ACC112 (cell line): ENCODE measurements at regions not wholly inside any gene's neighbourhood (a gene's known extent, or its start where the extent isn't known, plus 50 kb on each side); places are given as distances from the start of the nearest gene placed in this dataset.

Experiments used
- H2AFZ ChIP-seq: fragments of 200-600 bp; sonication (generic); one replicate; pipeline ENCODE4 v1.6.0; 2017; ENCODE audit warnings: antibody characterized with exemption, low read length; ENCODE audit not compliant: unreplicated experiment
- H3K27ac ChIP-seq: fragments of 200-600 bp; sonication (generic); 2 replicates; pipeline ENCODE4 v1.5.1; 2014; ENCODE audit warnings: low read depth, mild to moderate bottlenecking, antibody characterized with exemption, low read length, moderate library complexity
- H3K27me3 ChIP-seq: fragments of 200-600 bp; sonication (generic); 2 replicates; pipeline ENCODE4 v1.6.1; 2014; ENCODE audit warnings: mild to moderate bottlenecking, antibody characterized with exemption, low read length, moderate library complexity, mixed read lengths; ENCODE audit not compliant: insufficient read depth
- H3K36me3 ChIP-seq: fragments of 200-600 bp; sonication (generic); 2 replicates; pipeline ENCODE4 v1.6.1; 2016; ENCODE audit warnings: mild to moderate bottlenecking, antibody characterized with exemption, low read length, moderate library complexity, mixed read lengths; ENCODE audit not compliant: insufficient read depth
- H3K4me1 ChIP-seq: fragments of 200-600 bp; sonication (generic); one replicate; pipeline ENCODE4 v1.6.1; 2016; ENCODE audit warnings: low read length, mixed read lengths; ENCODE audit not compliant: insufficient read depth, unreplicated experiment, control insufficient read depth
- H3K4me3 ChIP-seq: fragments of 200-600 bp; sonication (generic); 2 replicates; pipeline ENCODE4 v1.5.1; 2014; ENCODE audit warnings: mild to moderate bottlenecking, low read depth, low read length
- H3K79me2 ChIP-seq: fragments of 200-600 bp; sonication (generic); one replicate; pipeline ENCODE4 v1.6.0; 2016; ENCODE audit warnings: low read length; ENCODE audit not compliant: control insufficient read depth, unreplicated experiment, insufficient read depth

DNA sequence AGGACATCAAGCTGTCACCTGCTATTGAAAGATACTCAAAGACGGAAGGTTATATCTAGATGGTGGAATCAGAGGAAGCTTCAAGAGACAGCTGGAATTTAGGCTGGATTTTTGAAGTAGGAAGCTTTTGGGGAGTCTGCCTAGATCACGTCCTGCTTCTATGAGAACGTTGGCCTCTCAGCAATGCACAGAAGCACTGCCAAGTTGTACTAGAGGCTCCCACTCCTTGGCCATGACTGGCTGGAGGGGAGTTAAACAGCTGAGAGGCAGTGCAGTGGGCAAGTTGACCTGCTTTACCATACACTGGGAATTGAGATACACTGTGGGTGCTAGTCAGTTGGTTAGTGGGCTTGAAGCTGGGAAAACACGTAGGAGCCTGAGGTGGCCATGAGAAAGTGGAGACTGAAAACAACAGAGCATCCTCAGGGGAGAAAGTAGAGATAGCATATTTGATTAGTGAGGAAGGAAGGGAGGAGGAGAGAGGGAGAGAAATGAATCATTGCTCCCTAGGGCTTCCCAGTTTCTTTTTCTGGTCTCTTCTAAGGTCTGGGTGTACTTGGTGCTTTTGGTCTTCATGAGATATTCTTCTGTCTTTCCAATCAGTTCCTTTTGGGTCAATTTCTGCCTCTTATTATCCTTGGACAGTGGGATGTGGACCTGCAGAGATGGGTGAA lies 110.8 kb downstream of the EMP1 start:
- Histone ChIP-seq H2AFZ (no peak overlapping the region), H3K36me3 (no peaks in the 10 kb centered on the region), H3K4me1 (peaks cover 3% of the 10 kb centered on the region), H3K79me2 (no peaks in the 10 kb centered on the region), H3K27ac (no peak overlapping the region), H3K27me3 (peaks cover 9% of the 10 kb centered on the region; the same call in 1 of the 2 replicates), H3K4me3 (no peak overlapping the region)

- peaks cover 9% of the 10 kb centered on the region; the same call in 1 of the 2 replicates for H3K27me3 ChIP-seq
- H3K27ac ChIP-seq = no peak overlapping the region
- no peaks in the 10 kb centered on the region for H3K79me2 ChIP-seq
- no peaks in the 10 kb centered on the region for H3K36me3 ChIP-seq
- no peak overlapping the region for H3K4me3 ChIP-seq
- H3K4me1 ChIP-seq = peaks cover 3% of the 10 kb centered on the region
- H2AFZ ChIP-seq = no peak overlapping the region
Measured at GRCh38 chr12:13304924-13305323, 108.4 kb downstream of the EMP1 start.

DNA sequence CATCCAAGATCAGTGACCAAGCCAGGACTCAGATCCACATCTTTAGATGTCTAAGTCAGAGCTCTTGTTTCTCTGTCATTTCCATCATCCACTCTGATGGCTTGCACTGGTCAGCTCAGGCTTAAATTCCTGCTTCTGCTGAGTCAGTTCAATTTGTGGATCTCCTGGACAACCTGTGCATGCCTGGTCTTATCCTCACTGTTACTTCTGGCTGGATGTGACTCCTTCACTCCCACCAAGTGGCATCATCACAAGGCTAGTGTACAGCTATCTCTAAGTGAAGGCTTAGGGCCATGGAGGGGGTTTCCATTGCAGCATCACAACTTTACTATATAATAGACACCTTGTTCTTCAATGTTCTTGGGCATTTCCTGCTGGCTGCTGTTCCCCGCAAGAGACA lies 102.9 kb downstream of the EMP1 start:
- no peaks in the 10 kb centered on the region for H3K4me1 ChIP-seq
- H3K79me2 ChIP-seq = no peaks in the 10 kb centered on the region
- H2AFZ ChIP-seq = no peak overlapping the region
- H3K36me3 ChIP-seq = no peaks in the 10 kb centered on the region
- H3K27ac ChIP-seq = no peak overlapping the region
- peaks cover 31% of the 10 kb centered on the region; the same call in 1 of the 2 replicates for H3K27me3 ChIP-seq
- H3K4me3 ChIP-seq = no peak overlapping the region

DNA sequence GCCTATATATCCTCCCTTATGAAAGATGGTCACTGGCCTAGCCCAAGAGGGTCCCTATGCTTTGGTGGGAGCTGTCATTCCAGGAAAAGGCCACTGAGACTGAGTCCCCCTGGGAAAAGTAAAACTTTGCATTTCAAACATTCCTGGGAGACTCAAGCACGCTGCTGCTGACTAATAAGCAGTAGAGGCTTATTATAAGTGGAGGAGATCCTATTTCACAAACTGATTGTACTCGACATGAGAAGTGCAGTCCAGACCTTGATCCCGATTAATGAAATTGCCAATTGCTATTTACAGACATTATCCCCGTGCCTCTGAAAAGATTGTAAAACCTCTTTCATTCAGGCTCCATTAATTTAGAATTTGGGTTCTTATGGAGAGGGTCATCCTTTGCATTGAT lies 96.6 kb downstream of the EMP1 start:
- H3K4me1 ChIP-seq = no peaks in the 10 kb centered on the region
- H2AFZ ChIP-seq = no peak overlapping the region
- no peak overlapping the region for H3K27ac ChIP-seq
- peaks cover 9% of the 10 kb centered on the region; the same call in 1 of the 2 replicates for H3K27me3 ChIP-seq
- no peaks in the 10 kb centered on the region for H3K36me3 ChIP-seq
- H3K79me2 ChIP-seq = no peaks in the 10 kb centered on the region
- H3K4me3 ChIP-seq = no peak overlapping the region

DNA sequence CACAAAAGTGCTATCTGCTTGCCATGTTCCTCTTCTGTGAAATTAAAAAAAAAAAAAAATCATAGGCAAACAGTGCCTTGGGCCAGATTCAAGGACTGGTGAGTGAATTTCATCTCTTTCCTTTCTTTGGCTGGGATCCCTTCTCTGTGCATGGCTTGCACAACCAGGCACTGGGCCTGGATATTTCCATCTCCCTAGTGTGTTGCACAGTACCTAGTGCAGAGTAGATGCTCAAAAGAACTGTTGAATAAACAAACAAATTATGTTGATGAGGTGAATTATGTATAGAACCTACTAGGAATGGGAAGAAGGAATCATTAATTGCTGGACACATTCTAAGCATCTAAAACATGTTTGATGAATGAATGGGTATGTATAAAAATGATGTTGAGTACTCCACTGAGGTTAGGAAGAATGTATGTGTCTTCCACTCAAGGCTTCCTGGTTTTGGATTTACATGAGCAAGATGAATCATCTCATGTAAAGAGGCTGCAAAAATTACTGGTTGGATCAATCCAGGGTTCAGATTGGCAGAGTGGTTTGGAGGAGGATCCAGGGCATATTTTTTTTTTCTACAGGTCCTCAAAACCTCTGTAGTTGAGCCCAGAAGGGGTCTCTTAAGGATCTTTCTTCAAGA lies 93.2 kb downstream of the EMP1 start:
- no peaks in the 10 kb centered on the region for H3K27me3 ChIP-seq
- no peaks in the 10 kb centered on the region for H3K36me3 ChIP-seq
- H3K79me2 ChIP-seq = no peaks in the 10 kb centered on the region
- H2AFZ ChIP-seq = no peak overlapping the region
- no peak overlapping the region for H3K4me3 ChIP-seq
- no peaks in the 10 kb centered on the region for H3K4me1 ChIP-seq
- H3K27ac ChIP-seq = no peak overlapping the region

- Histone ChIP-seq H3K4me1 (no peaks in the 10 kb centered on the region), H3K36me3 (no peaks in the 10 kb centered on the region), H3K79me2 (no peaks in the 10 kb centered on the region), H3K27me3 (no peaks in the 10 kb centered on the region; the same call in 1 of the 2 replicates), H3K27ac (no peak overlapping the region), H3K4me3 (no peak overlapping the region), H2AFZ (no peak overlapping the region)
Measured at GRCh38 chr12:13288937-13289652, 92.6 kb downstream of the EMP1 start.

- H3K4me1 ChIP-seq = no peaks in the 10 kb centered on the region
Measured at GRCh38 chr12:13288501-13288900, 92.0 kb downstream of the EMP1 start.

DNA sequence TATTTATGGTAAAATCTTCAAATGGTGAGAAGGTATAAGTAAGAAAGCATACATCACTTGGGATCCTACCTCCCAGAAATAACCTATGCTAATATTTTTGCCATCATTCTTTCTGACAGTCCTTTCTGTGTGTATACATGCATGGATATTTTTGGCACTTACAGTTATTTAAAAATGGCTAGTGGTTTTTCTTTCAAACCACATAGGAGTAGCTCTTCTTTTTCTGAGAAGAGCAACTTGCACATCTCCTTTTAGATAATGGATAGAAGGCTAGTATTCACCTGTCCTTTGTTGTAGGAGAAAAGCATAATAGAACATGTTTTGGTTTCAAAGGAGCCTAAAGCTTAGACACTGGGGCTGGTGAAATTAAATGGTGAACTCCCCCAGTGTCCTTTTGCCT lies 87.3 kb downstream of the EMP1 start:
- H3K4me3 ChIP-seq = no peak overlapping the region
- H3K36me3 ChIP-seq = no peaks in the 10 kb centered on the region
- H2AFZ ChIP-seq = no peak overlapping the region
- no peaks in the 10 kb centered on the region for H3K79me2 ChIP-seq
- no peaks in the 10 kb centered on the region for H3K4me1 ChIP-seq
- H3K27me3 ChIP-seq = peaks cover 33% of the 10 kb centered on the region
- no peak overlapping the region for H3K27ac ChIP-seq

More at GRCh38 chr12:13288501-13288900, 92.0 kb downstream of the EMP1 start:
- H3K27ac ChIP-seq = no peak overlapping the region
- no peaks in the 10 kb centered on the region; the same call in 1 of the 2 replicates for H3K27me3 ChIP-seq
- no peaks in the 10 kb centered on the region for H3K79me2 ChIP-seq
- H3K4me3 ChIP-seq = no peak overlapping the region
- no peaks in the 10 kb centered on the region for H3K36me3 ChIP-seq
- no peak overlapping the region for H2AFZ ChIP-seq

GRCh38 chr12:13282861-13283260 lies 86.3 kb downstream of the EMP1 start:
- Histone ChIP-seq H3K4me3 (no peak overlapping the region), H3K27me3 (peaks cover 33% of the 10 kb centered on the region)

GRCh38 chr12:13278249-13278787 lies 81.8 kb downstream of the EMP1 start:
- H3K4me1 ChIP-seq = no peaks in the 10 kb centered on the region
- peaks cover 44% of the 10 kb centered on the region for H3K27me3 ChIP-seq
- no peaks in the 10 kb centered on the region for H3K79me2 ChIP-seq
- no peak overlapping the region for H2AFZ ChIP-seq
- H3K27ac ChIP-seq = no peak overlapping the region
- no peaks in the 10 kb centered on the region for H3K36me3 ChIP-seq
- no peak overlapping the region for H3K4me3 ChIP-seq

More at GRCh38 chr12:13282861-13283260, 86.3 kb downstream of the EMP1 start:
- Histone ChIP-seq H2AFZ (no peak overlapping the region), H3K27ac (no peak overlapping the region), H3K4me1 (no peaks in the 10 kb centered on the region), H3K36me3 (no peaks in the 10 kb centered on the region), H3K79me2 (no peaks in the 10 kb centered on the region)
